GM23338 (cell line): ENCODE measurements at regions not wholly inside any gene's neighbourhood (a gene's known extent, or its start where the extent isn't known, plus 50 kb on each side); places are given as distances from the start of the nearest gene placed in this dataset.

Source experiments
- ATAC-seq: fragments of 200-7000 bp; cut with Tn5 transposase; 3 replicates; pipeline ENCODE4 v1.9.1; 2020
- DNase-seq: peaks from one replicate; pipeline ENCODE4 v3.0.0-alpha.2; 2015; ENCODE audit warnings: low spot score
- H2AFZ ChIP-seq: fragments of 200-600 bp; sonication (generic); 2 replicates; pipeline ENCODE4 v1.8.0; 2016; ENCODE audit warnings: antibody characterized with exemption, mild to moderate bottlenecking, moderate library complexity
- H3F3A ChIP-seq: fragments of 200-600 bp; sonication (generic); replicated peaks from 2 replicates; pipeline ENCODE4 v1.8.0; 2017; ENCODE audit warnings: antibody characterized with exemption, mixed run types, low read depth
- H3K27ac ChIP-seq: fragments of 200-600 bp; sonication (generic); 2 replicates; pipeline ENCODE4 v1.6.1; 2016; ENCODE audit warnings: low read depth
- H3K27me3 ChIP-seq: fragments of 200-600 bp; sonication (generic); 2 replicates; pipeline ENCODE4 v1.8.0; 2016; ENCODE audit warnings: mild to moderate bottlenecking, mixed run types, moderate library complexity; ENCODE audit not compliant: insufficient read depth
- H3K36me3 ChIP-seq: fragments of 200-600 bp; sonication (generic); 2 replicates; pipeline ENCODE4 v1.8.0; 2016; ENCODE audit warnings: mild to moderate bottlenecking; ENCODE audit not compliant: insufficient read depth
- H3K4me1 ChIP-seq: fragments of 200-600 bp; sonication (generic); 2 replicates; pipeline ENCODE4 v1.8.0; 2016; ENCODE audit warnings: mild to moderate bottlenecking, moderate library complexity; ENCODE audit not compliant: insufficient read depth
- H3K4me2 ChIP-seq: fragments of 200-600 bp; sonication (generic); 2 replicates; pipeline ENCODE4 v1.7.1; 2017; ENCODE audit warnings: mixed run types
- H3K4me3 ChIP-seq: fragments of 200-600 bp; sonication (generic); 2 replicates; pipeline ENCODE4 v1.6.1; 2016; ENCODE audit warnings: mixed run types
- H3K79me2 ChIP-seq: fragments of 200-600 bp; sonication (generic); replicated peaks from 2 replicates; pipeline ENCODE4 v1.8.0; 2017; ENCODE audit warnings: mild to moderate bottlenecking; ENCODE audit not compliant: insufficient read depth
- H3K9me2 ChIP-seq: fragments of 200-600 bp; sonication (generic); 2 replicates; pipeline ENCODE4 v1.8.0; 2017; ENCODE audit not compliant: insufficient read depth
- H4K20me1 ChIP-seq: fragments of 200-600 bp; sonication (generic); replicated peaks from 2 replicates; pipeline ENCODE4 v1.8.0; 2017; ENCODE audit warnings: mild to moderate bottlenecking; ENCODE audit not compliant: insufficient read depth
- H3K27ac Mint-ChIP-seq: 2 replicates; pipeline ENCODE4 v1.8.0; 2020; ENCODE audit warnings: inconsistent platforms, mild to moderate bottlenecking, moderate library complexity, mixed read lengths
- H3K27me3 Mint-ChIP-seq: 3 replicates; pipeline ENCODE4 v1.8.0; 2022; ENCODE audit warnings: low read depth, mild to moderate bottlenecking, moderate library complexity, mixed read lengths, inconsistent platforms; ENCODE audit not compliant: insufficient read depth, poor library complexity
- H3K36me3 Mint-ChIP-seq: 3 replicates; pipeline ENCODE4 v1.8.0; 2021; ENCODE audit warnings: low read depth, mild to moderate bottlenecking, inconsistent platforms, moderate library complexity, mixed read lengths
- H3K4me1 Mint-ChIP-seq: 3 replicates; pipeline ENCODE4 v1.8.0; 2020; ENCODE audit warnings: mild to moderate bottlenecking, inconsistent platforms, mixed read lengths
- H3K4me3 Mint-ChIP-seq: 3 replicates; pipeline ENCODE4 v1.8.0; 2021; ENCODE audit warnings: moderate library complexity, mild to moderate bottlenecking, inconsistent platforms, mixed read lengths
- H3K9me3 Mint-ChIP-seq: 3 replicates; pipeline ENCODE4 v1.8.0; 2020; ENCODE audit warnings: moderate library complexity, mild to moderate bottlenecking, inconsistent platforms, mixed read lengths
- CREB1 ChIP-seq: fragments of 250-450 bp; sonication (Bioruptor Pico); IDR thresholded peaks from 2 replicates; pipeline ENCODE4 v1.5.0; 2020; ENCODE audit warnings: low read depth, mild to moderate bottlenecking, moderate library complexity
- EZH2 ChIP-seq: fragments of 200-600 bp; sonication (generic); IDR thresholded peaks from one replicate; pipeline ENCODE4 v1.8.0; 2017; ENCODE audit warnings: antibody characterized with exemption, mild to moderate bottlenecking, low read depth; ENCODE audit not compliant: unreplicated experiment
- EZH2phosphoT487 ChIP-seq: fragments of 200-600 bp; sonication (generic); IDR thresholded peaks from one replicate; pipeline ENCODE4 v1.8.1; 2018; ENCODE audit warnings: antibody characterized with exemption; ENCODE audit not compliant: unreplicated experiment
- JUNB ChIP-seq: IDR thresholded peaks from one replicate; pipeline ENCODE4 v1.6.1; 2016; ENCODE audit warnings: antibody characterized with exemption; ENCODE audit not compliant: unreplicated experiment
- NANOG ChIP-seq: IDR thresholded peaks from 2 replicates; pipeline ENCODE4 v1.6.1; 2016; ENCODE audit warnings: antibody characterized with exemption, borderline replicate concordance
- POLR2AphosphoS5 ChIP-seq: IDR thresholded peaks from 2 replicates; pipeline ENCODE4 v1.6.1; 2016; ENCODE audit warnings: antibody characterized with exemption, low read depth
- STAT1 ChIP-seq: IDR thresholded peaks from one replicate; pipeline ENCODE4 v1.6.1; 2016; ENCODE audit warnings: antibody characterized with exemption; ENCODE audit not compliant: unreplicated experiment
- ZNF331 ChIP-seq: fragments of 250-450 bp; sonication (Bioruptor Pico); IDR thresholded peaks from 2 replicates; pipeline ENCODE4 v1.5.0; 2020; ENCODE audit warnings: low read depth, mild to moderate bottlenecking, moderate library complexity
- TF ChIP-seq, protein P1 (sequence below), 2 experiments: fragments of 200-600 bp in 1 of 2; sonication (generic) in 1 of 2; conservative IDR thresholded peaks; 2 replicates each; pipeline versions ENCODE4 v1.5.1 to v1.6.1; 2016 to 2017; ENCODE audit warnings: antibody characterized with exemption in 2 of 2, low read depth in 2 of 2, mild to moderate bottlenecking in 2 of 2, moderate library complexity in 1 of 2
- TF ChIP-seq, protein P2 (sequence below): IDR thresholded peaks from one replicate; pipeline ENCODE4 v1.6.1; 2018; ENCODE audit warnings: antibody characterized with exemption; ENCODE audit not compliant: unreplicated experiment
- TF ChIP-seq, protein P3 (sequence below): fragments of 250-450 bp; sonication (Bioruptor Pico); IDR thresholded peaks from 2 replicates; pipeline ENCODE4 v1.5.0; 2020; ENCODE audit warnings: mild to moderate bottlenecking, moderate library complexity

DNA sequence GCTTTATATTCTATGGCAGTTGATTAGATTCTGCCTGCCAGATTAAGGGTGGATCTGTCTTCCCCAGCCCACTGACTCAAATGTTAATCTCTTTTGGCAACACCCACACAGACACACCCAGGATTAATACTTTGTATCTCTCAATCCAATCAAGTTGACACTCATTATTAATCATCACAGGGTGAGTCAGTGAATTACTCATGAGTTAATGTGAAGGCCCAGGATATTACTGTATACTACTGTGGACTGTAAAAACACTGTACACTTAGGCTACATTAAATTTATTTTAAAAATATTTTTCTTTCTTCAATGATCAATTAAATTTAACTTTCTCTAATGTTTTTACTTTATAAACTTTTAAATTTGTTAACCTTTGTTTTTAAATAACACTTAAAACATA, 87.7 kb downstream of the NAP1L3 start (continued):
- TF ChIP-seq, protein P1, sequence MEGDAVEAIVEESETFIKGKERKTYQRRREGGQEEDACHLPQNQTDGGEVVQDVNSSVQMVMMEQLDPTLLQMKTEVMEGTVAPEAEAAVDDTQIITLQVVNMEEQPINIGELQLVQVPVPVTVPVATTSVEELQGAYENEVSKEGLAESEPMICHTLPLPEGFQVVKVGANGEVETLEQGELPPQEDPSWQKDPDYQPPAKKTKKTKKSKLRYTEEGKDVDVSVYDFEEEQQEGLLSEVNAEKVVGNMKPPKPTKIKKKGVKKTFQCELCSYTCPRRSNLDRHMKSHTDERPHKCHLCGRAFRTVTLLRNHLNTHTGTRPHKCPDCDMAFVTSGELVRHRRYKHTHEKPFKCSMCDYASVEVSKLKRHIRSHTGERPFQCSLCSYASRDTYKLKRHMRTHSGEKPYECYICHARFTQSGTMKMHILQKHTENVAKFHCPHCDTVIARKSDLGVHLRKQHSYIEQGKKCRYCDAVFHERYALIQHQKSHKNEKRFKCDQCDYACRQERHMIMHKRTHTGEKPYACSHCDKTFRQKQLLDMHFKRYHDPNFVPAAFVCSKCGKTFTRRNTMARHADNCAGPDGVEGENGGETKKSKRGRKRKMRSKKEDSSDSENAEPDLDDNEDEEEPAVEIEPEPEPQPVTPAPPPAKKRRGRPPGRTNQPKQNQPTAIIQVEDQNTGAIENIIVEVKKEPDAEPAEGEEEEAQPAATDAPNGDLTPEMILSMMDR (conservative IDR thresholded peaks at IDR 0.05; ENCODE audit: low read depth in 2 of 2) = no peak
- no peak for TF ChIP-seq POLR2AphosphoS5
- TF ChIP-seq EZH2 = no peak
- no peak for TF ChIP-seq ZNF331
- TF ChIP-seq JUNB = no peak
- no peak for TF ChIP-seq CREB1 (CRISPR knock-in tag)
- TF ChIP-seq EZH2phosphoT487 = no peak
- TF ChIP-seq NANOG = no peak
- TF ChIP-seq STAT1 = no peak
- TF ChIP-seq, protein P2, sequence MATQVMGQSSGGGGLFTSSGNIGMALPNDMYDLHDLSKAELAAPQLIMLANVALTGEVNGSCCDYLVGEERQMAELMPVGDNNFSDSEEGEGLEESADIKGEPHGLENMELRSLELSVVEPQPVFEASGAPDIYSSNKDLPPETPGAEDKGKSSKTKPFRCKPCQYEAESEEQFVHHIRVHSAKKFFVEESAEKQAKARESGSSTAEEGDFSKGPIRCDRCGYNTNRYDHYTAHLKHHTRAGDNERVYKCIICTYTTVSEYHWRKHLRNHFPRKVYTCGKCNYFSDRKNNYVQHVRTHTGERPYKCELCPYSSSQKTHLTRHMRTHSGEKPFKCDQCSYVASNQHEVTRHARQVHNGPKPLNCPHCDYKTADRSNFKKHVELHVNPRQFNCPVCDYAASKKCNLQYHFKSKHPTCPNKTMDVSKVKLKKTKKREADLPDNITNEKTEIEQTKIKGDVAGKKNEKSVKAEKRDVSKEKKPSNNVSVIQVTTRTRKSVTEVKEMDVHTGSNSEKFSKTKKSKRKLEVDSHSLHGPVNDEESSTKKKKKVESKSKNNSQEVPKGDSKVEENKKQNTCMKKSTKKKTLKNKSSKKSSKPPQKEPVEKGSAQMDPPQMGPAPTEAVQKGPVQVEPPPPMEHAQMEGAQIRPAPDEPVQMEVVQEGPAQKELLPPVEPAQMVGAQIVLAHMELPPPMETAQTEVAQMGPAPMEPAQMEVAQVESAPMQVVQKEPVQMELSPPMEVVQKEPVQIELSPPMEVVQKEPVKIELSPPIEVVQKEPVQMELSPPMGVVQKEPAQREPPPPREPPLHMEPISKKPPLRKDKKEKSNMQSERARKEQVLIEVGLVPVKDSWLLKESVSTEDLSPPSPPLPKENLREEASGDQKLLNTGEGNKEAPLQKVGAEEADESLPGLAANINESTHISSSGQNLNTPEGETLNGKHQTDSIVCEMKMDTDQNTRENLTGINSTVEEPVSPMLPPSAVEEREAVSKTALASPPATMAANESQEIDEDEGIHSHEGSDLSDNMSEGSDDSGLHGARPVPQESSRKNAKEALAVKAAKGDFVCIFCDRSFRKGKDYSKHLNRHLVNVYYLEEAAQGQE = no peak

DNA sequence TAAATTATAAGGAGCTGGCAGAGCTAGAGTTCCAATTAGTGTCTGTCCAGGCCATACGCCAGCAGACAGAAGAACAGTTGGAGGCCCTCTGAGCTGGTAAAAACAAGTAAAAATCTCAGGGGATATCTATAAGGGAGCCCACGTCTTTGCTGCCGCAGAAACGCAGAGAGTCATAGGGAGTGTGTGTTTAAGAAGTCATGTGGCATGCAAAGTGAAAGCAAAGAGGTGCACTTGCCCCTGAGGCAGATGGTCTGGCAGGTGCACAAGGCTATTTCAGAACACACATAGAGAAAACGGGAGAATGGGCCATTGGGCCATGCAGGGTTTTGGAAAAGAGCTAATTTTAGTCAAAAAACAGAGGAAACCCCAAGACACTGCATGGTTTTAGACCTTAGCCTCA, 92.7 kb downstream of the NAP1L3 start:
- Histone ChIP-seq H3K27me3 (no peaks in the 10 kb centered on the region), H3K36me3 (no peaks in the 10 kb centered on the region), H3F3A (no peaks in the 10 kb centered on the region), H3K9me2 (no peaks in the 10 kb centered on the region), H4K20me1 (no peaks in the 10 kb centered on the region), H3K27ac (no peak overlapping the region), H2AFZ (no peak overlapping the region), H3K4me2 (no peak overlapping the region), H3K4me1 (no peaks in the 10 kb centered on the region), H3K79me2 (no peaks in the 10 kb centered on the region), H3K4me3 (no peak overlapping the region)
- Mint-ChIP-seq H3K36me3 (peaks cover 3% of the 10 kb centered on the region; the same call in 1 of the 3 replicates), H3K27ac (no peak overlapping the region), H3K9me3 (peaks cover 3% of the 10 kb centered on the region; the same call in 1 of the 3 replicates), H3K27me3 (no peaks in the 10 kb centered on the region), H3K4me1 (no peaks in the 10 kb centered on the region), H3K4me3 (no peak overlapping the region)
- no peak for ATAC-seq
- no peak for DNase-seq
- TF ChIP-seq, protein P3, sequence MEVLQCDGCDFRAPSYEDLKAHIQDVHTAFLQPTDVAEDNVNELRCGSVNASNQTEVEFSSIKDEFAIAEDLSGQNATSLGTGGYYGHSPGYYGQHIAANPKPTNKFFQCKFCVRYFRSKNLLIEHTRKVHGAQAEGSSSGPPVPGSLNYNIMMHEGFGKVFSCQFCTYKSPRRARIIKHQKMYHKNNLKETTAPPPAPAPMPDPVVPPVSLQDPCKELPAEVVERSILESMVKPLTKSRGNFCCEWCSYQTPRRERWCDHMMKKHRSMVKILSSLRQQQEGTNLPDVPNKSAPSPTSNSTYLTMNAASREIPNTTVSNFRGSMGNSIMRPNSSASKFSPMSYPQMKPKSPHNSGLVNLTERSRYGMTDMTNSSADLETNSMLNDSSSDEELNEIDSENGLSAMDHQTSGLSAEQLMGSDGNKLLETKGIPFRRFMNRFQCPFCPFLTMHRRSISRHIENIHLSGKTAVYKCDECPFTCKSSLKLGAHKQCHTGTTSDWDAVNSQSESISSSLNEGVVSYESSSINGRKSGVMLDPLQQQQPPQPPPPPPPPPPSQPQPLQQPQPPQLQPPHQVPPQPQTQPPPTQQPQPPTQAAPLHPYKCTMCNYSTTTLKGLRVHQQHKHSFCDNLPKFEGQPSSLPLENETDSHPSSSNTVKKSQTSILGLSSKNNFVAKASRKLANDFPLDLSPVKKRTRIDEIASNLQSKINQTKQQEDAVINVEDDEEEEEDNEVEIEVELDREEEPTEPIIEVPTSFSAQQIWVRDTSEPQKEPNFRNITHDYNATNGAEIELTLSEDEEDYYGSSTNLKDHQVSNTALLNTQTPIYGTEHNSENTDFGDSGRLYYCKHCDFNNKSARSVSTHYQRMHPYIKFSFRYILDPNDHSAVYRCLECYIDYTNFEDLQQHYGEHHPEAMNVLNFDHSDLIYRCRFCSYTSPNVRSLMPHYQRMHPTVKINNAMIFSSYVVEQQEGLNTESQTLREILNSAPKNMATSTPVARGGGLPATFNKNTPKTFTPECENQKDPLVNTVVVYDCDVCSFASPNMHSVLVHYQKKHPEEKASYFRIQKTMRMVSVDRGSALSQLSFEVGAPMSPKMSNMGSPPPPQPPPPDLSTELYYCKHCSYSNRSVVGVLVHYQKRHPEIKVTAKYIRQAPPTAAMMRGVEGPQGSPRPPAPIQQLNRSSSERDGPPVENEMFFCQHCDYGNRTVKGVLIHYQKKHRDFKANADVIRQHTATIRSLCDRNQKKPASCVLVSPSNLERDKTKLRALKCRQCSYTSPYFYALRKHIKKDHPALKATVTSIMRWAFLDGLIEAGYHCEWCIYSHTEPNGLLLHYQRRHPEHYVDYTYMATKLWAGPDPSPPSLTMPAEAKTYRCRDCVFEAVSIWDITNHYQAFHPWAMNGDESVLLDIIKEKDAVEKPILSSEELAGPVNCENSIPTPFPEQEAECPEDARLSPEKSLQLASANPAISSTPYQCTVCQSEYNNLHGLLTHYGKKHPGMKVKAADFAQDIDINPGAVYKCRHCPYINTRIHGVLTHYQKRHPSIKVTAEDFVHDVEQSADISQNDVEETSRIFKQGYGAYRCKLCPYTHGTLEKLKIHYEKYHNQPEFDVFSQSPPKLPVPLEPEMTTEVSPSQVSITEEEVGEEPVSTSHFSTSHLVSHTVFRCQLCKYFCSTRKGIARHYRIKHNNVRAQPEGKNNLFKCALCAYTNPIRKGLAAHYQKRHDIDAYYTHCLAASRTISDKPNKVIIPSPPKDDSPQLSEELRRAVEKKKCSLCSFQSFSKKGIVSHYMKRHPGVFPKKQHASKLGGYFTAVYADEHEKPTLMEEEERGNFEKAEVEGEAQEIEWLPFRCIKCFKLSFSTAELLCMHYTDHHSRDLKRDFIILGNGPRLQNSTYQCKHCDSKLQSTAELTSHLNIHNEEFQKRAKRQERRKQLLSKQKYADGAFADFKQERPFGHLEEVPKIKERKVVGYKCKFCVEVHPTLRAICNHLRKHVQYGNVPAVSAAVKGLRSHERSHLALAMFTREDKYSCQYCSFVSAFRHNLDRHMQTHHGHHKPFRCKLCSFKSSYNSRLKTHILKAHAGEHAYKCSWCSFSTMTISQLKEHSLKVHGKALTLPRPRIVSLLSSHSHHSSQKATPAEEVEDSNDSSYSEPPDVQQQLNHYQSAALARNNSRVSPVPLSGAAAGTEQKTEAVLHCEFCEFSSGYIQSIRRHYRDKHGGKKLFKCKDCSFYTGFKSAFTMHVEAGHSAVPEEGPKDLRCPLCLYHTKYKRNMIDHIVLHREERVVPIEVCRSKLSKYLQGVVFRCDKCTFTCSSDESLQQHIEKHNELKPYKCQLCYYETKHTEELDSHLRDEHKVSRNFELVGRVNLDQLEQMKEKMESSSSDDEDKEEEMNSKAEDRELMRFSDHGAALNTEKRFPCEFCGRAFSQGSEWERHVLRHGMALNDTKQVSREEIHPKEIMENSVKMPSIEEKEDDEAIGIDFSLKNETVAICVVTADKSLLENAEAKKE = no peak
- TF ChIP-seq POLR2AphosphoS5 (no peak), JUNB (no peak), EZH2phosphoT487 (no peak)
- TF ChIP-seq, protein P2 = no peak
